ENCODE measurements at regions not wholly inside any gene's neighbourhood (a gene's known extent, or its start where the extent isn't known, plus 50 kb on each side); places are given as distances from the start of the nearest gene placed in this dataset.
A peak's percentile ranks its signal among the peaks of the same experiment; 100 is the strongest.

GRCh38 chr3:31361371-31362273, 171.1 kb upstream of the STT3B start:
- in situ Hi-C loops (cut with HindIII; ENCODE audit: low pct_unique_long_range_greater_than_20kb, low sequenced_read_pairs), result no loop called here
- DNase-seq (ENCODE audit: low read depth), result peak; percentile 71

GRCh38 chr3:31364188-31364587, 168.5 kb upstream of the STT3B start:
- in situ Hi-C loops (cut with HindIII; ENCODE audit: low pct_unique_long_range_greater_than_20kb, low sequenced_read_pairs), result no loop called here
- no peak for DNase-seq (ENCODE audit: low read depth)

GRCh38 chr3:31364711-31365110, 168.0 kb upstream of the STT3B start:
- DNase-seq (ENCODE audit: low read depth), result no peak
- in situ Hi-C loops (cut with HindIII; ENCODE audit: low pct_unique_long_range_greater_than_20kb, low sequenced_read_pairs), result no loop called here

- in situ Hi-C loops (cut with HindIII; ENCODE audit: low pct_unique_long_range_greater_than_20kb, low sequenced_read_pairs), result no loop called here
- DNase-seq (ENCODE audit: low read depth), result no peak
These were observed 165.2 kb upstream of the STT3B start for GRCh38 chr3:31367518-31367917.

- DNase-seq (ENCODE audit: low read depth), result no peak
- in situ Hi-C loops (cut with HindIII; ENCODE audit: low pct_unique_long_range_greater_than_20kb, low sequenced_read_pairs), result no loop called here
These were observed 162.9 kb upstream of the STT3B start for GRCh38 chr3:31369637-31370379.

- in situ Hi-C loops (cut with HindIII; ENCODE audit: low pct_unique_long_range_greater_than_20kb, low sequenced_read_pairs), result no loop called here
- DNase-seq (ENCODE audit: low read depth), result no peak
These were observed 162.4 kb upstream of the STT3B start for GRCh38 chr3:31370380-31370666.

GRCh38 chr3:31370681-31371080, 162.0 kb upstream of the STT3B start:
- no peak for DNase-seq (ENCODE audit: low read depth)
- in situ Hi-C loops (cut with HindIII; ENCODE audit: low pct_unique_long_range_greater_than_20kb, low sequenced_read_pairs), result no loop called here

GRCh38 chr3:31371484-31372177, 161.1 kb upstream of the STT3B start:
- no peak for DNase-seq (ENCODE audit: low read depth)
- in situ Hi-C loops (cut with HindIII; ENCODE audit: low pct_unique_long_range_greater_than_20kb, low sequenced_read_pairs), result no loop called here

GRCh38 chr3:31373681-31374080, 159.0 kb upstream of the STT3B start:
- DNase-seq (ENCODE audit: low read depth), result no peak
- in situ Hi-C loops (cut with HindIII; ENCODE audit: low pct_unique_long_range_greater_than_20kb, low sequenced_read_pairs), result no loop called here

- in situ Hi-C loops (cut with HindIII; ENCODE audit: low pct_unique_long_range_greater_than_20kb, low sequenced_read_pairs), result no loop called here
- peak; percentile 37 for DNase-seq (ENCODE audit: low read depth)
These were observed 155.6 kb upstream of the STT3B start for GRCh38 chr3:31377045-31377642.

GRCh38 chr3:31378231-31378630, 154.5 kb upstream of the STT3B start:
- DNase-seq (ENCODE audit: low read depth), result no peak
- in situ Hi-C loops (cut with HindIII; ENCODE audit: low pct_unique_long_range_greater_than_20kb, low sequenced_read_pairs), result no loop called here

GRCh38 chr3:31379598-31379997, 153.1 kb upstream of the STT3B start:
- in situ Hi-C loops (cut with HindIII; ENCODE audit: low pct_unique_long_range_greater_than_20kb, low sequenced_read_pairs), result no loop called here
- DNase-seq (ENCODE audit: low read depth), result no peak

GRCh38 chr3:31382856-31383255, 149.9 kb upstream of the STT3B start:
- no peak for DNase-seq (ENCODE audit: low read depth)
- in situ Hi-C loops (cut with HindIII; ENCODE audit: low pct_unique_long_range_greater_than_20kb, low sequenced_read_pairs), result no loop called here

GRCh38 chr3:31384117-31384516, 148.6 kb upstream of the STT3B start:
- in situ Hi-C loops (cut with HindIII; ENCODE audit: low pct_unique_long_range_greater_than_20kb, low sequenced_read_pairs), result no loop called here
- no peak for DNase-seq (ENCODE audit: low read depth)

GRCh38 chr3:31389939-31390338, 142.8 kb upstream of the STT3B start:
- in situ Hi-C loops (cut with HindIII; ENCODE audit: low pct_unique_long_range_greater_than_20kb, low sequenced_read_pairs), result no loop called here
- no peak for DNase-seq (ENCODE audit: low read depth)

GRCh38 chr3:31390466-31390865, 142.3 kb upstream of the STT3B start:
- in situ Hi-C loops (cut with HindIII; ENCODE audit: low pct_unique_long_range_greater_than_20kb, low sequenced_read_pairs), result no loop called here

GRCh38 chr3:31391150-31391549, 141.6 kb upstream of the STT3B start:
- no peak for DNase-seq (ENCODE audit: low read depth)
- in situ Hi-C loops (cut with HindIII; ENCODE audit: low pct_unique_long_range_greater_than_20kb, low sequenced_read_pairs), result no loop called here

More at GRCh38 chr3:31390466-31390865, 142.3 kb upstream of the STT3B start:
- no peak for DNase-seq (ENCODE audit: low read depth)

- DNase-seq (ENCODE audit: low read depth), result no peak
- in situ Hi-C loops (cut with HindIII; ENCODE audit: low pct_unique_long_range_greater_than_20kb, low sequenced_read_pairs), result no loop called here
These were observed 140.2 kb upstream of the STT3B start for GRCh38 chr3:31392568-31392967.

- no peak for DNase-seq (ENCODE audit: low read depth)
- in situ Hi-C loops (cut with HindIII; ENCODE audit: low pct_unique_long_range_greater_than_20kb, low sequenced_read_pairs), result no loop called here
These were observed 133.5 kb upstream of the STT3B start for GRCh38 chr3:31399271-31399670.
